ENCODE measurements at regions not wholly inside any gene's neighbourhood (a gene's known extent, or its start where the extent isn't known, plus 50 kb on each side); places are given as distances from the start of the nearest gene placed in this dataset.

- TF ChIP-seq CTCF (IDR thresholded peaks at IDR 0.05; ENCODE audit: poor library complexity): no peak
- no peak for TF ChIP-seq EZH2phosphoT487 (IDR thresholded peaks at IDR 0.05; ENCODE audit: low read depth, severe bottlenecking, unreplicated experiment)
- TF ChIP-seq EZH2 (IDR thresholded peaks at IDR 0.05; ENCODE audit: borderline replicate concordance): no peak
Measured at GRCh38 chr10:10160821-10161312, 856.8 kb upstream of the CELF2 start.
